ENCODE measurements at regions not wholly inside any gene's neighbourhood (a gene's known extent, or its start where the extent isn't known, plus 50 kb on each side); places are given as distances from the start of the nearest gene placed in this dataset.

DNA sequence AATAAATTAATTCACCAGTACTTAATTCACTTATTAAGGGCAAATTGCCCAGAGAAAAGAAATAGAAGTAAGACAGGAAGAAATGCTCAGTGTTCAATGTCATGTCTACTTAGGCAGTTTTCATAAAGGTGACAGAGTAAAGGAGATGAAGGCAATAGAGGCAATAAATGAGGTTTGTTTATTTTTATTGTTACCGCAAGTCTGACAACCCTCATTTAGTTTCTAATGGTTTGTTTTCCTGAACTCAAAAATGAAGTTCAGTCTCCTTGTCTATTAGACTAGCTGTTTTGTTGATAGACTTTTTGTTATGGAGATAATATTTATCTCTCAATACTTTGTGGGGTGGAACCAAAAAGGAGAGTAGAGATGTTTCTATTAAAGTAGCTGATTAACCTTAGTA is 258.3 kb downstream of the C3orf38 start:
- TF ChIP-seq POLR2A (IDR thresholded peaks at IDR 0.05; ENCODE audit: low read depth, low read length) = no peak
- TF ChIP-seq POLR2AphosphoS5 (IDR thresholded peaks at IDR 0.05; ENCODE audit: low read depth, low read length) = no peak

Measured in GM12892 (cell line).